GM12878 (cell line): ENCODE measurements at regions not wholly inside any gene's neighbourhood (a gene's known extent, or its start where the extent isn't known, plus 50 kb on each side); places are given as distances from the start of the nearest gene placed in this dataset.
"Not testable (repeated sequence)": the region's sequence is repeated elsewhere in the genome, so short reads cannot be mapped to it uniquely, and the experiment has no call there.

Experiments used
- ATAC-seq: fragments of 200-7000 bp; cut with Tn5 transposase; 3 replicates; pipeline ENCODE4 v1.9.1; 2020; ENCODE audit warnings: mild to moderate bottlenecking, moderate library complexity
- BruUV-seq: library from RNA; stranded (reverse); fragments of 400-500 nt; replicated peaks from 2 replicates; lab custom pipeline; 2021; lab: Mats Ljungman, UMichigan
- CTCF ChIA-PET: fragments of 300-600 bp; sonication (Branson Sonifier 250); formaldehyde crosslinking; extraction: SDS; loops from one replicate; lab custom pipeline; 2021; ENCODE audit warnings: inconsistent platforms; lab: Yijun Ruan, JAX
- POLR2A ChIA-PET: fragments of 350-600 bp; formaldehyde crosslinking; extraction: SDS; loops from one replicate; lab custom pipeline; 2021; ENCODE audit warnings: inconsistent platforms; lab: Charles Lee
- RAD21 ChIA-PET: fragments of 300-600 bp; sonication (Branson Sonifier 250); formaldehyde crosslinking; loops from one replicate; lab custom pipeline; 2023; ENCODE audit warnings: antibody characterized with exemption; ENCODE audit not compliant: unreplicated experiment; lab: Charles Lee
- SMC1A ChIA-PET: fragments of 300-600 bp; sonication (Branson Sonifier 250); formaldehyde crosslinking; loops from one replicate; lab custom pipeline; 2023; ENCODE audit not compliant: unreplicated experiment, uncharacterized antibody; lab: Charles Lee
- DNase-seq: peaks from one replicate; pipeline ENCODE4 v3.0.0-alpha.2; 2011; ENCODE audit warnings: low read depth, low spot score
- FAIRE-seq: peaks from 3 replicates; lab custom pipeline; 2011; peaks lifted over from hg19 to GRCh38; lab: Jason Lieb, UNC
- H2AFZ ChIP-seq: 2 replicates; pipeline ENCODE4 v1.6.0; 2011; ENCODE audit warnings: low read depth, low read length, control low read depth; ENCODE audit not compliant: control insufficient read depth
- H3K27ac ChIP-seq: 2 replicates; pipeline ENCODE4 v1.5.1; 2011; ENCODE audit warnings: control low read depth; ENCODE audit not compliant: control insufficient read depth, insufficient read depth
- H3K27me3 ChIP-seq, 2 experiments: replicated peaks in 1 of 2; 2 replicates each; pipeline versions ENCODE4 v1.6.0 to v1.6.1; 2011; ENCODE audit warnings: low read length in 1 of 2; ENCODE audit not compliant: control insufficient read depth in 2 of 2, insufficient read depth in 2 of 2
- H3K36me3 ChIP-seq, 2 experiments: 2 replicates each; pipeline ENCODE4 v1.5.1; 2011; ENCODE audit warnings: low read length in 1 of 2; ENCODE audit not compliant: control insufficient read depth in 2 of 2, insufficient read depth in 2 of 2
- H3K4me1 ChIP-seq: 2 replicates; pipeline ENCODE4 v1.6.1; 2011; ENCODE audit warnings: mild to moderate bottlenecking, low read length, moderate library complexity, mixed read lengths; ENCODE audit not compliant: control insufficient read depth, insufficient read depth
- H3K4me2 ChIP-seq: 2 replicates; pipeline ENCODE4 v1.6.0; 2011; ENCODE audit warnings: control low read depth; ENCODE audit not compliant: control insufficient read depth, insufficient read depth
- H3K4me3 ChIP-seq: fragments of 200-600 bp; sonication (generic); 2 replicates; pipeline ENCODE4 v1.5.1; 2016
- H3K79me2 ChIP-seq: 2 replicates; pipeline ENCODE4 v1.6.0; 2011; ENCODE audit warnings: low read length; ENCODE audit not compliant: control insufficient read depth, insufficient read depth
- H3K9ac ChIP-seq: 2 replicates; pipeline ENCODE4 v1.8.0; 2011; ENCODE audit warnings: low read length, control low read depth, mixed read lengths; ENCODE audit not compliant: control insufficient read depth, insufficient read depth
- H3K9me3 ChIP-seq: replicated peaks from 3 replicates; pipeline ENCODE4 v1.5.1; 2011; ENCODE audit warnings: mild to moderate bottlenecking, low read length; ENCODE audit not compliant: control insufficient read depth, insufficient read depth
- H4K20me1 ChIP-seq: 2 replicates; pipeline ENCODE4 v1.6.0; 2011; ENCODE audit not compliant: control insufficient read depth, insufficient read depth
- ATF7 ChIP-seq: fragments of 450-650 bp; IDR thresholded peaks from 2 replicates; pipeline ENCODE4 v1.6.1; 2016; ENCODE audit warnings: low read depth, mild to moderate bottlenecking
- CREB1 ChIP-seq: IDR thresholded peaks from 2 replicates; pipeline ENCODE4 v1.6.1; 2012; ENCODE audit warnings: low read depth, mild to moderate bottlenecking, inconsistent platforms
- NFYB ChIP-seq: IDR thresholded peaks from 2 replicates; pipeline ENCODE4 v1.6.1; 2011; ENCODE audit warnings: low read depth, mild to moderate bottlenecking, low read length, improper control_type of control experiment, moderate library complexity; ENCODE audit not compliant: insufficient read depth
- PML ChIP-seq: IDR thresholded peaks from 2 replicates; pipeline ENCODE4 v1.6.1; 2012; ENCODE audit warnings: low read length, inconsistent platforms
- POLR2A ChIP-seq: IDR thresholded peaks from 2 replicates; pipeline ENCODE4 v1.6.1; 2011; ENCODE audit warnings: low read depth, mild to moderate bottlenecking, low read length
- POLR2AphosphoS5 ChIP-seq: IDR thresholded peaks from 2 replicates; pipeline ENCODE4 v1.6.1; 2011; ENCODE audit warnings: mild to moderate bottlenecking, low read length, inconsistent platforms
- RB1 ChIP-seq: fragments of 450-650 bp; formaldehyde crosslinking; IDR thresholded peaks from 2 replicates; pipeline ENCODE4 v1.6.1; 2017; ENCODE audit warnings: mild to moderate bottlenecking, borderline replicate concordance
- RBBP5 ChIP-seq: fragments of 200-600 bp; sonication (generic); conservative IDR thresholded peaks from 2 replicates; pipeline ENCODE4 v1.6.1; 2016
- RUNX3 ChIP-seq: IDR thresholded peaks from 2 replicates; pipeline ENCODE4 v1.6.1; 2012; ENCODE audit warnings: low read length, inconsistent platforms
- YY1 ChIP-seq: IDR thresholded peaks from 2 replicates; pipeline ENCODE4 v1.6.1; 2011; ENCODE audit warnings: low read depth, mild to moderate bottlenecking, low read length
- WGBS: methylation state at CpG from one replicate; pipeline ENCODE4 v1.1.6; 2016; ENCODE audit warnings: low lambda C conversion rate; ENCODE audit not compliant: insufficient replicate concordance, insufficient coverage; ENCODE audit errors: missing lambda C conversion rate; 5-methylcytosine and 5-hydroxymethylcytosine counted together
- in situ Hi-C: fragments of 300-500 bp; cut with MboI; formaldehyde crosslinking; loops from 9 replicates; pipeline ENCODE4 v1.14.3; 2018; ENCODE audit warnings: mixed read lengths
- intact Hi-C: fragments of 100-400 bp; cut with micrococcal nuclease; formaldehyde crosslinking; loops from one replicate; pipeline ENCODE4 v1.14.2; 2022; ENCODE audit not compliant: unreplicated experiment

DNA sequence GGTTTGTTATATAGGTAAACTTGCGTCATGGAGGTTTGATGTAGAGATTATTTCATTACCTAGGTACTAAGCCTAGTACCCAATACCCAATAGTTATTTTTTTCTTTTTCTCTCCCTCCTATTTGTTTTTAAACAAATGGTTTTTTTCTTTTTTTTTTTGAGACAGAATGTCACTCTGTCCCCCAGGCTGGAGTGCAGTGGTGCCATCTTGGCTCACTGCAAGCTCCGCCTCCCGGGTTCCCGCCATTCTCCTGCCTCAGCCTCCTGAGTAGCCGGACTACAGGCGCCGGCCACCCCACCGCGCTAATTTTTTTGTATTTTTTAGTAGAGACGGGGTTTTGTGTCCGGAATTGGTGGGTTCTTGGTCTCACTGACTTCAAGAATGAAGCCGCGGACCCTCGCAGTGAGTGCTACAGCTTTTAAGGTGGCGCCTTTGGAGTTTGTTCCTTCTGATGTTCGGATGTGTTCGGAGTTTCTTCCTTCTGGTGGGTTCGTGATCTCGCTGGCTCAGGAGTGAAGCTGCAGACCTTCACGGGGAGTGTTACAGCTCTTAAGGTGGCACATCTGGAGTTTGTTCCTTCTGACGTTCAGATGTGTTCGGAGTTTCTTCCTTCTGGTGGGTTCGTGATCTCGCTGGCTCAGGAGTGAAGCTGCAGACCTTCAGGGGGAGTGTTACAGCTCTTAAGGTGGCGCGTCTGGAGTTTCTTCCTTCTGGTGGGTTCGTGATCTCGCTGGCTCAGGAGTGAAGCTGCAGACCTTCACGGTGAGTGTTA lies 243.7 kb downstream of the PLA2G4A start:
- H3K79me2 ChIP-seq, H3K9me3 ChIP-seq, H4K20me1 ChIP-seq, H3K27me3 ChIP-seq, FAIRE-seq, intact Hi-C loops, POLR2A ChIA-PET, in situ Hi-C loops, DNase-seq, RAD21 ChIA-PET, H3K4me1 ChIP-seq, H3K4me2 ChIP-seq, H3K36me3 ChIP-seq: not testable (repeated sequence)
- Histone ChIP-seq H2AFZ (peak overlapping the region; percentile 59), H3K4me3 (peak overlapping the region; percentile 79), H3K27ac (peak overlapping the region; percentile 63), H3K9ac (peak overlapping the region; percentile 60; the same call in 1 of the 2 replicates)
- TF ChIP-seq ATF7 (peak; percentile 27; the same call in 1 of the 2 replicates), RB1 (peak; percentile 61; the same call in 1 of the 2 replicates), YY1 (peak; percentile 89), RBBP5 (0 out of 2 replicates have a peak, but pooled peaks have one; percentile 44), PML (0 out of 2 replicates have a peak, but pooled peaks have one; percentile 35)
- ChIA-PET CTCF (interaction anchor here (0.8 to 1.4 kb wide), 3 partner anchors 10 to 21 kb away, joined by 3 to 4 read pairs (median 3); no protein-coding TSS in a partner anchor), SMC1A (interaction anchor here (0.6 kb wide), 1 partner anchor 512 kb away, joined by 3 read pairs; no protein-coding TSS in a partner anchor)
- TSS peak; percentile 95 for BruUV-seq
- peak; percentile 91 for ATAC-seq
- 32% methylated on average over 29 of the region's 29 CpGs for WGBS

GRCh38 chr1:187073035-187073560 lies 244.3 kb downstream of the PLA2G4A start:
- intact Hi-C loops, POLR2A ChIA-PET, H3K9me3 ChIP-seq, DNase-seq, H3K27me3 ChIP-seq, H4K20me1 ChIP-seq, in situ Hi-C loops, H3K79me2 ChIP-seq, FAIRE-seq, H3K36me3 ChIP-seq, RAD21 ChIA-PET, H3K27ac ChIP-seq, H3K4me1 ChIP-seq: not testable (repeated sequence)
- ATAC-seq = peak; percentile 37
- 0 out of 2 replicates have a peak overlapping the region, but pooled peaks have one; percentile 31 for H3K4me2 ChIP-seq
- H2AFZ ChIP-seq = peak overlapping the region; percentile 59
- 22% methylated on average over 13 of the region's 13 CpGs for WGBS
- SMC1A ChIA-PET = interaction anchor here (0.6 kb wide), 1 partner anchor 512 kb away, joined by 3 read pairs; no protein-coding TSS in a partner anchor
- CTCF ChIA-PET = interaction anchor here (0.9 to 1.4 kb wide), 3 partner anchors 19 to 560 kb away, joined by 3 to 4 read pairs (median 4); no protein-coding TSS in a partner anchor
- 0 out of 2 replicates have a peak, but pooled peaks have one; percentile 4 for TF ChIP-seq RUNX3
- TF ChIP-seq NFYB = peak; percentile 73
- TF ChIP-seq PML = 0 out of 2 replicates have a peak, but pooled peaks have one; percentile 45
- TF ChIP-seq CREB1 = 0 out of 2 replicates have a peak, but pooled peaks have one; percentile 10
- TF ChIP-seq POLR2AphosphoS5 = peak; percentile 36; the same call in 1 of the 2 replicates
- peak; percentile 31; the same call in 1 of the 2 replicates for TF ChIP-seq POLR2A
- H3K4me3 ChIP-seq = peak overlapping the region; percentile 79
- peak overlapping the region; percentile 60; the same call in 1 of the 2 replicates for H3K9ac ChIP-seq
- BruUV-seq = TSS peak; percentile 58
